Activated CD4-positive, alpha-beta T cell treated with anti-CD3 and anti-CD28 coated beads, Interleukin-2, amount 10 ng/mL, durations not matched to agents 7 days and 5 days (primary cell): ENCODE measurements at regions not wholly inside any gene's neighbourhood (a gene's known extent, or its start where the extent isn't known, plus 50 kb on each side); places are given as distances from the start of the nearest gene placed in this dataset.

Source experiments
- CTCF ChIA-PET: fragments of 350-600 bp; sonication (Branson Sonifier 250); formaldehyde crosslinking; loops from one replicate; lab custom pipeline; 2021; ENCODE audit warnings: antibody characterized with exemption; lab: Charles Lee
- POLR2A ChIA-PET: fragments of 350-600 bp; sonication (Branson Sonifier 250); formaldehyde crosslinking; loops from one replicate; lab custom pipeline; 2021; ENCODE audit warnings: antibody characterized with exemption; lab: Charles Lee
- DNase-seq: peaks from one replicate; pipeline ENCODE4 v3.0.0-alpha.2; 2020
- H3K27ac Mint-ChIP-seq: one replicate; pipeline ENCODE4 v1.8.0; 2021; ENCODE audit warnings: mild to moderate bottlenecking, moderate library complexity, mixed read lengths
- H3K27me3 Mint-ChIP-seq: one replicate; pipeline ENCODE4 v1.8.0; 2021; ENCODE audit warnings: mixed read lengths
- H3K36me3 Mint-ChIP-seq: one replicate; pipeline ENCODE4 v1.8.0; 2021; ENCODE audit warnings: low read depth, mixed read lengths
- H3K4me1 Mint-ChIP-seq: one replicate; pipeline ENCODE4 v1.8.0; 2021; ENCODE audit warnings: mixed read lengths
- H3K4me3 Mint-ChIP-seq: one replicate; pipeline ENCODE4 v1.8.0; 2021; ENCODE audit warnings: mild to moderate bottlenecking, moderate library complexity, mixed read lengths
- H3K9me3 Mint-ChIP-seq: one replicate; pipeline ENCODE4 v1.8.0; 2021; ENCODE audit warnings: mixed read lengths

DNA sequence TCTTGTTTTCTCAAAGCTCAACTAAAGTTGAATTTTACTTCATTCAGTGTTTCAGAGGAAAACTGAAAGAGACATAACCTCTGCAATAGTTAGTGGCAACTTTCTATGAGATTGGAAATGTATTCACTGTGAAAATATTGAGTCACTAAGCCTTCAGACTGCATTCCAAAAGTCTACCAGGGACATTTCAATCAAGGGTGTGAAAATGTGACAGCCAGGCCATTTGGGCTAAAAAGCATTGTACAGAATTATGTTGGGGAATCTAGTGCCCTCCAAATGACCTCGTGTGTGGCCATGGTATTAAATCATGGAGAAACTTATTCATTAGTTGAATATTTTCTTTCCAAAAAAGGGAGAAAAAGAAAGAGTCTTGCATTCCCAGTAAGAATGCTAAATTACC is 251.9 kb downstream of the GRB14 start:
- CTCF ChIA-PET = no interaction called here

DNA sequence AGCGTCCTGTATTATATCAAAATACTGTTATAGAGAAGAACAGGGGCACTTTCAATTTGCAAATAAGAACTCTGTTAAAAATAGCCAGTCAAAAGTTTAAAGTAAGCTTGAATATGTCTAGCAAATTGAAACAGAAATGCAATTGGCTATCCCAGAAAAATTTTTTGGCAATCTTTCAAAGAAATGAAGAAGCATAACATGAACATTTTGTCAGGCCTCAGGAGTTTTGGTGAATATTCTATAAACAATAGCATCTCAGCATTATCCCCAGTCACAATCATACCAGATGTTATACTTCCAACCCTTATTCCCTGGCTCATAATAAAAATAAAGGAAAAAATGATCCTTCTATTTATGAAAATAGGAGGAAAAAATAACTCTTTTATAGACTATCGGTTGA is 252.4 kb downstream of the GRB14 start:
- no peak overlapping the region for H3K4me3 Mint-ChIP-seq

More for the DNA sequence above, 251.9 kb downstream of the GRB14 start:
- no peak overlapping the region for H3K27ac Mint-ChIP-seq
- H3K27me3 Mint-ChIP-seq = no peaks in the 10 kb centered on the region
- H3K9me3 Mint-ChIP-seq = peaks cover 3% of the 10 kb centered on the region
- no peaks in the 10 kb centered on the region for H3K36me3 Mint-ChIP-seq
- no peaks in the 10 kb centered on the region for H3K4me1 Mint-ChIP-seq
- POLR2A ChIA-PET = no interaction called here
- no peak overlapping the region for H3K4me3 Mint-ChIP-seq
- DNase-seq = no peak

DNA sequence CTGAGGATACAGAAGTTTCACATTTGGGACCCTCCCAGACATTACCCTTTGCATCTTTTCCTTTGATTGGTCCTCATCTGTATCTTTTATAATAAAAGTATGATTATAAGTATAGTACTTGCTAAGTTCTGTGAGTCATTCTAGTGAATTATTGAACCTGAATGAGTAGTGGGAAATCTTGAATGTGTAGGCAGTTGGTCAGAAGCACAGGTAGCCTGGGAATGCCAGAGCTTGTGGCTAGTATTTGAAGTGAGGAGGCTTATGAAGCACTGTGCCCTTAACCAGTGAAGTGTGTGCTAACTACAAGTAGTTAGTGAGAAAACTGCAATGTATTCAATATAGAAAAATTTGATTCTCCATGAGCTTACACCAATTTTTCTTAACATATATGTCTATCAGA is 257.6 kb downstream of the GRB14 start:
- Mint-ChIP-seq H3K4me1 (no peaks in the 10 kb centered on the region), H3K36me3 (no peaks in the 10 kb centered on the region), H3K9me3 (peaks cover 4% of the 10 kb centered on the region), H3K27me3 (no peaks in the 10 kb centered on the region), H3K27ac (no peak overlapping the region), H3K4me3 (no peak overlapping the region)
- CTCF ChIA-PET = no interaction called here
- no peak for DNase-seq
- POLR2A ChIA-PET = no interaction called here

More for the DNA sequence above, 252.4 kb downstream of the GRB14 start:
- CTCF ChIA-PET = no interaction called here
- H3K27ac Mint-ChIP-seq = no peak overlapping the region
- H3K36me3 Mint-ChIP-seq = no peaks in the 10 kb centered on the region
- no peaks in the 10 kb centered on the region for H3K4me1 Mint-ChIP-seq
- no peak for DNase-seq
- H3K9me3 Mint-ChIP-seq = peaks cover 3% of the 10 kb centered on the region
- POLR2A ChIA-PET = no interaction called here
- no peaks in the 10 kb centered on the region for H3K27me3 Mint-ChIP-seq

DNA sequence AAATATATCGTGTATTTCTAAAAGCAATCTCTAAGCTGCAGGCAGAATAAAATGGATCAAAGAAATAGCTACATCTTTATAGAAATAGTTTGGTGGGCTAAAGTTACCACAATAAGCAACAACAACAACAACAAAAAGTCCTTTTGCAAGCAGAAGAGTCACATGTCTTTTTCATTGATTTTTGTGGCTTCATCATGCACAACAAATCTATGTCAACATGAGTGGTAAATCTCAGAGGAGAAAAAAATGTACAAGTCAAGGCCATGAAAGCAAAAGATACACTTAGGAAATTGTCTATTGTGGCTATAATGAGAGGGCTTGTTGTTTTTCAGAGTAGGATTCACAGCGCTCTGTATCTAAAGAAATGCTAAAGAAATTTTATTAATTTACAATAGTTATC is 269.7 kb downstream of the GRB14 start:
- no peaks in the 10 kb centered on the region for H3K36me3 Mint-ChIP-seq
- no peaks in the 10 kb centered on the region for H3K27me3 Mint-ChIP-seq
- H3K27ac Mint-ChIP-seq = no peak overlapping the region
- DNase-seq = no peak
- H3K4me1 Mint-ChIP-seq = no peaks in the 10 kb centered on the region
- ChIA-PET CTCF (no interaction called here), POLR2A (no interaction called here)
- no peaks in the 10 kb centered on the region for H3K9me3 Mint-ChIP-seq
- no peak overlapping the region for H3K4me3 Mint-ChIP-seq

DNA sequence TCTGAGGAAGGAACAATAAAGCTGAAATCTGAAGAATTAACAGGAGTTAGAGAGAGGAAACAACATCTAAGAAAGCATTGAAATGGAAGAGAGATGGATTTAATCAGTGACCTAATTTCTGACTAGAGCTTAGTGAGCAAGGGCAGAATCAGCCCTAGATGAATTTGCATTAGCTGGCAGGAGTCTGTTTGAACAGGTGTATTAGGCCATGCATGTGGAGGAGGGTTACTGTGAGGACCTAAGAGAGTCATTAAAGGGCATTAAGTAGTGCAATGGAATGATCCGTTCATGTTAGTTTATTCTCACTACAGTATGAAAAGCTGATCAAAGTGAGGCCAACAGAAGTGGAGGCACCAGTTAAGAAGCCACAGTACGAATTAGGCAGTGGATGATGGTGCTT is 285.3 kb downstream of the GRB14 start:
- Mint-ChIP-seq H3K9me3 (no peaks in the 10 kb centered on the region), H3K27me3 (no peaks in the 10 kb centered on the region), H3K27ac (no peak overlapping the region), H3K36me3 (no peaks in the 10 kb centered on the region), H3K4me1 (no peaks in the 10 kb centered on the region), H3K4me3 (no peak overlapping the region)
- ChIA-PET POLR2A (no interaction called here), CTCF (no interaction called here)
- DNase-seq = no peak

DNA sequence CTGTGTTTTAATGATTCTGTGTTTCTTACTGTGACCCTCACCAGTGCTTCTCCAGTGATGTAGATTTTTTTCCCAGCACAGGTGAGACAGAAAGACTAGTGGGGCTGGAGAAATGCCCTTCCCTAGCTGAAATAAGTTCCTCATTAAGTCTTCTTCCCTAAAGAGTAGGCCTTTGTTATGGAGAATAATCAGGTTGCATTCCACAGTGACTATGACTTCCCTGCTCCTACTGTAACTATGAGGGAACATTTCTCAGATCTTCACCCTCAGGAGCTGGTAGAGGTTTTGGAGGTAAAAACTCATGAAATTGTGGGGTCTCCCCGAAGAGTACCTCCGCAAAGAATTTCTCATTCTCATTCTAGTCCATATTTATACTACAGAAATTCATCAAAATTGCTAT is 286.2 kb downstream of the GRB14 start:
- Mint-ChIP-seq H3K27ac (no peak overlapping the region), H3K4me3 (no peak overlapping the region), H3K9me3 (no peaks in the 10 kb centered on the region), H3K27me3 (no peaks in the 10 kb centered on the region), H3K36me3 (no peaks in the 10 kb centered on the region), H3K4me1 (no peaks in the 10 kb centered on the region)
- POLR2A ChIA-PET = no interaction called here
- DNase-seq = no peak
- CTCF ChIA-PET = no interaction called here

DNA sequence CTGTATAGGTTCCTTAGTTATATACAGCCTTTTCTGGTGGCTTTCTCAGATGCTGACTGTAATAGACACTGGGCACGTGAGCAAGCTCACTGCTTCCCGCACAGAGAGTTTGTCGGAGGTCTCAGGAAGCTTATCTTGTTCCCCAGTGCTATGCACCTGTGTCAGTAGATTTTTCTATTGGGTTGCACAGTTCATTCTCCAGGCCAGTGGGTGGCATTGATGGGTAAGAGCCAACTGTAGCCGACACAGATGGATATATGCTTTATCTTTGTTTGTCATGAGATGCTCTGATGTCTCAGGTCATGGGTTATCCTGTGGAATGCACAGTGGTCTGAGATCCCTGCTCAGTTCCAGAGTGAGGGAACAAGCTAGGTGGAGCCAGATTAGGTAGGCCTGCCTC is 293.0 kb downstream of the GRB14 start:
- ChIA-PET POLR2A (no interaction called here), CTCF (no interaction called here)
- H3K27ac Mint-ChIP-seq = no peak overlapping the region
- peaks cover 8% of the 10 kb centered on the region for H3K9me3 Mint-ChIP-seq
- H3K36me3 Mint-ChIP-seq = no peaks in the 10 kb centered on the region
- no peaks in the 10 kb centered on the region for H3K27me3 Mint-ChIP-seq
- no peaks in the 10 kb centered on the region for H3K4me1 Mint-ChIP-seq
- H3K4me3 Mint-ChIP-seq = no peak overlapping the region
- no peak for DNase-seq

DNA sequence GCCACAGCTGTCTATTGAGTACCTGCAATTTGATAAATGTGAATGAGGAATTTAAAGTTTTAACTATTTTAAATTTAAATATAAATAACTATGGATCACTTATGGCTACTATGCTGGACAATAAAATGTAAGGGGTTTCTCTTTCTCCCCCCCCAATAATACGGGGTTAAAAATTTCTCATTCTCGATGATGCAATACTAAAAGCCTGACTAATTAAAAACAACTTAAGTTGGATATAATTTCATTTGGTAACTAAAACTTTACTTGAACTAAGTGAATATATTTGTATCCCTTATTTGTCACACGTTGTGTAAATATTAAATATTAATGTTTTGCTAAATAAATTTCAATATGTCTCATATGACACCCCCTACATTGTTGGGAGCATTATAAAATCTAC is 297.3 kb downstream of the GRB14 start:
- ChIA-PET POLR2A (no interaction called here), CTCF (no interaction called here)
- no peak for DNase-seq
- H3K27me3 Mint-ChIP-seq = no peaks in the 10 kb centered on the region
- no peaks in the 10 kb centered on the region for H3K4me1 Mint-ChIP-seq
- H3K27ac Mint-ChIP-seq = no peak overlapping the region
- no peak overlapping the region for H3K4me3 Mint-ChIP-seq
- H3K9me3 Mint-ChIP-seq = peaks cover 8% of the 10 kb centered on the region
- no peaks in the 10 kb centered on the region for H3K36me3 Mint-ChIP-seq

DNA sequence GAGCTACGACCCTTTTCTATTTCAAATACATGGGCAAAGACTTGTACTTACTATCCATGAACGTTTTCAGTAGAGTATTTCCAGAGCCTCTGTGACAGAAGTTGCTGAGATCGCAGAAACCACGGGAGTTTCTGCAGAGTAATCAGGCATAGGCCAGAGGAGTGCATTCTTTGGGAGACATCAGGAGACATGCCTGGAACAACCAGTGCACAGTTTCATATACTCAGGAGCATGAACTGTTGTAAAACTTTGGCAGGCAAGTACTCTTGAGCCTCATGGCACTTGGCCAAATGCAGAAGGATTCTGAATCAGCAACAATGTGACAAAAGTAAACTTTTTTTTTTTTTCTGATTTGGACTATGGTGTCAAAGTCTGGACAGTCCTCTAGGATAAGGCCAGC is 307.1 kb downstream of the GRB14 start:
- Mint-ChIP-seq H3K9me3 (no peaks in the 10 kb centered on the region), H3K4me3 (no peak overlapping the region), H3K36me3 (no peaks in the 10 kb centered on the region), H3K27ac (no peak overlapping the region), H3K4me1 (no peaks in the 10 kb centered on the region), H3K27me3 (no peaks in the 10 kb centered on the region)
- POLR2A ChIA-PET = no interaction called here
- DNase-seq = no peak
- CTCF ChIA-PET = interaction anchor here (0.6 to 1.0 kb wide), 2 partner anchors 124 to 300 kb away, joined by 3 read pairs; no protein-coding TSS in a partner anchor

DNA sequence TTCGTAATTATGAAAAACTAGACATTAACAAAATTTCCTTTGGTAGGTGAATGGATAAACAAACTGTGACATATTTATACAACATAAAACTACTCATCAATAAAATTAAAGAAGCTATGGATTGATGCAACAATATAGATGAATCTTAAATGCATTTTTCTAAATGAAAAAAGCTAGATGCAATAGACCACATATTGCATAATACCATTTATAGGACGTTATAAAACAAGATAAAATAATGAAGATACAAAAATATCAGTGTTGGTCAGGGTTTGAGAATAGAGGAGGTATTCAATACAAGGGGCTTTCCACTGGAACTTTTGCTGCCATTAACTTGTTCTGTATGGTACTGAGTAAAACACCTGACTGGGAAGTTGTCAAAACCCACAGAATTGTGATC is 314.4 kb downstream of the GRB14 start:
- Mint-ChIP-seq H3K9me3 (no peaks in the 10 kb centered on the region), H3K27me3 (no peaks in the 10 kb centered on the region), H3K36me3 (no peaks in the 10 kb centered on the region), H3K27ac (no peak overlapping the region), H3K4me1 (no peaks in the 10 kb centered on the region), H3K4me3 (no peak overlapping the region)
- DNase-seq = no peak
- CTCF ChIA-PET = no interaction called here
- POLR2A ChIA-PET = no interaction called here

DNA sequence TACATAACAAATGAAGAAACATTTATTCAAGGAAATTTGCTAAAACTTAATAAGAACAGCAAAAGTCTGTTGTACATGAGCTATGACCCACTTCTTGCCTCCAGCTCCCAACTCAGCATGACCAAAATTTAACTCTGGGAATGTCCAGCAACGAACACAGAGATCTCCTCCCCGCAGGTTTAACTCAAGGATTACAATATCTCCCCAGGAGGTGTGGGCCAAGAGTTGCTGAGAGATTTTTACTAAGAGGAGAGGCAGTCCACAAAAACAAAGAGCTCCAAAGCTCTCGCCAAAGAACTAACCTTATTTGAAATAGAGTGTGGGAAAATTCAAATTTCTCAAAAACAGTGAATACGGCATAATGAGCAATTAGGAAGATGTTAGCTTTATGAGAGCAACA is 318.5 kb downstream of the GRB14 start:
- Mint-ChIP-seq H3K9me3 (no peaks in the 10 kb centered on the region), H3K4me3 (no peak overlapping the region), H3K36me3 (no peaks in the 10 kb centered on the region)

DNA sequence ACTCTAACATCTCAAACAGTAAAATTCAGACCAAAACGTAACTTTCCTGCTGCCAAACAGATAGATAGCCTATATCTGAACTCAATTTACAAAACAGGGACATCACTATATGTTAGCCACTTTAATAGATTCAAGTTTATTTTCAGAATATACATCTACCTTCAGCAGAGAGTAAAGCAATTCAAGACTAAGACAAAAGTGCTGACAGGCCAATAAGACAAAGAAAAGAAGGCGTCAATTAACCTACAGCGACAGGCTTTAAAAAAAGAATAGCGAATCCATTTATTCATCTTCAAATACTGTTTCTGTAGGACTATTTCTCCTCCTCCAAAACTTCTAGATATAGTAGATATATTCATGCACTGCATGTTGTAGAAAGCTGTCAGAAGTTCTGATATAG is 333.0 kb downstream of the GRB14 start:
- ChIA-PET CTCF (no interaction called here), POLR2A (no interaction called here)
- H3K4me1 Mint-ChIP-seq = no peaks in the 10 kb centered on the region
- no peak for DNase-seq
- no peak overlapping the region for H3K4me3 Mint-ChIP-seq
- H3K36me3 Mint-ChIP-seq = no peaks in the 10 kb centered on the region
- no peak overlapping the region for H3K27ac Mint-ChIP-seq
- H3K9me3 Mint-ChIP-seq = no peaks in the 10 kb centered on the region
- no peaks in the 10 kb centered on the region for H3K27me3 Mint-ChIP-seq

More for the DNA sequence above, 318.5 kb downstream of the GRB14 start:
- POLR2A ChIA-PET = no interaction called here
- Mint-ChIP-seq H3K27ac (no peak overlapping the region), H3K27me3 (no peaks in the 10 kb centered on the region), H3K4me1 (no peaks in the 10 kb centered on the region)
- CTCF ChIA-PET = no interaction called here
- no peak for DNase-seq

DNA sequence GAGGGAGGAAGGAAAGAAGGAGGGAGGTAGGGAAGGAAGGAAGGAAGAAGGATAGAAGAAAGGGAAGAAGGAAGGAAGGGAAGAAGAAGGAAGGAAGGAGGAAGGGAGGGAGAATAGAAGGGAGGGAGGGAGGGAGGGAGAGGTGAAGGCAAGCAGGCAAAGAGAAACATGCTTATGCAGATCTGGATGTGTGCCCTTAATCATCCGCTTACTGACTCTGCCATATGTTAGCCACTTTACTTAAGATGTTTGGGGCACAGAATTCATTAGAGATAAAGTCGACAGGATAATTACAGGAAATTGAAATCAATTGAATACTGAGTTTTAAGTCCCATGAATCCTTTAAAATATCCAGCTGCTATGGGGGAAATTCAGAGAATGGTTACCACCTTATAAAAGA is 334.2 kb downstream of the GRB14 start:
- Mint-ChIP-seq H3K27ac (no peak overlapping the region), H3K27me3 (no peaks in the 10 kb centered on the region), H3K4me1 (no peaks in the 10 kb centered on the region), H3K9me3 (no peaks in the 10 kb centered on the region), H3K36me3 (no peaks in the 10 kb centered on the region), H3K4me3 (no peak overlapping the region)
- ChIA-PET CTCF (no interaction called here), POLR2A (no interaction called here)
- no peak for DNase-seq

DNA sequence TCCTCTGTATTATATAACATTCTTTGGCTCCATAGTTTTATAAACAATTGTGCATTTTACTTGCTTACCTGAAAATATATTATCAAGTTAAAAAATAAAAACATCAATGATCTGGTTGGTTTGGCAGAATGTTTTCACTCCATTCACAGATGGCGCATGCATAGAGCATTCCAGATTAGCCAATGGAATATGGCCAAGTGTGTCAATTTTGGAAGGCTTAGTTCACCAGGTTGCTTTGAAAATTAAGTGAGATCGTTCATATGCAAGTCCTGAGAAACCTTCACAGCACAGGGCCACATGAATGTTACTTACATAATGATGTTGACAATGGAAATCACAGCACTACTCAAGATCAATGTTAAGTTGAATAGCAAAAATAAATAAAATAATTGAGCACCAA is 335.7 kb downstream of the GRB14 start:
- no peaks in the 10 kb centered on the region for H3K27me3 Mint-ChIP-seq
- H3K4me3 Mint-ChIP-seq = no peak overlapping the region

More for the DNA sequence above, 335.7 kb downstream of the GRB14 start:
- CTCF ChIA-PET = no interaction called here
- no peak for DNase-seq
- no peaks in the 10 kb centered on the region for H3K36me3 Mint-ChIP-seq
- no peaks in the 10 kb centered on the region for H3K9me3 Mint-ChIP-seq
- no peak overlapping the region for H3K27ac Mint-ChIP-seq
- H3K4me1 Mint-ChIP-seq = no peaks in the 10 kb centered on the region
- POLR2A ChIA-PET = no interaction called here
